SIG-M5 treated with dmso at 0.1 percent for 504 hours (cell line): ENCODE measurements at regions not wholly inside any gene's neighbourhood (a gene's known extent, or its start where the extent isn't known, plus 50 kb on each side); places are given as distances from the start of the nearest gene placed in this dataset.
A peak's percentile ranks its signal among the peaks of the same experiment; 100 is the strongest.
"Not testable (repeated sequence)": the region's sequence is repeated elsewhere in the genome, so short reads cannot be mapped to it uniquely, and the experiment has no call there.

Experiments
- DNase-seq: peaks from one replicate; lab custom pipeline; 2025; ENCODE audit not compliant: unreplicated experiment; lab: John Stamatoyannopoulos, UW

- DNase-seq, result not testable (repeated sequence)
Measured at GRCh38 chr5:58308384-58308783, 151.5 kb downstream of the PLK2 start.

- no peak for DNase-seq
Measured at GRCh38 chr5:58300346-58300895, 159.5 kb downstream of the PLK2 start.

- DNase-seq, result no peak
Measured at GRCh38 chr5:58299256-58299655, 160.6 kb downstream of the PLK2 start.

DNA sequence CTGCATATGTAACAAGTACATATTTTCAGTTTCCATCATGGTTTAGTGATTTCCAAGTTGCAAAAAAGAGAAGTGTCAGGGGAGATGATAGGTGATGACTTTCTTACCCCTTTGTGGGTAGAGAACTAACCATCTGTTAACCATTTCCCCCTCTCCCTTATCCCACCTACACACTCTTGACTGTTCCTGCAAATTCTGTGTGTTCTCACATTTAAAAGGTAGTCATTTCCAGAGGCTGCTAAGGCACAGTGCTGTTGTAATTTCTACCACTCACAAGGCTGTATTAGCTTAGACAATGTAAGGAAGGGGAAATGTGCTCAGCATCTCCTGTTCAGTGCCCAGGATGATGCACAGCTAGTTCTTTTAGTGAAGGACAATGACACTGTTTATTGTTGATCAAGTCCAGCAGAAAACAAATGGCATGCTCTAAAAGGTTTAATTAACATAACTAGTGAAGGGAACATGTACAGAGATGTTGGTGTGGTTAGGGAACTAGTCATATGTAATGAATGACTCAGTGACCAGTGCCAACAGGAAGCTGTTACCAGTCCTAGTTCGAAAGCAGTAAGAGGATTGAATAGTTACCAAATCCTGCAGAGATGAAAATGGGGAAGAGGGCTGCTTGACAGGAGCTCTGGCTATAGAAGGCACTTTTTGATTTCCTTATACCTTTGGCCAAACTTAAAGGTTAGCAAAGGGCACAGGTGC, 165.1 kb downstream of the PLK2 start:
- peak; percentile 6 for DNase-seq

DNA sequence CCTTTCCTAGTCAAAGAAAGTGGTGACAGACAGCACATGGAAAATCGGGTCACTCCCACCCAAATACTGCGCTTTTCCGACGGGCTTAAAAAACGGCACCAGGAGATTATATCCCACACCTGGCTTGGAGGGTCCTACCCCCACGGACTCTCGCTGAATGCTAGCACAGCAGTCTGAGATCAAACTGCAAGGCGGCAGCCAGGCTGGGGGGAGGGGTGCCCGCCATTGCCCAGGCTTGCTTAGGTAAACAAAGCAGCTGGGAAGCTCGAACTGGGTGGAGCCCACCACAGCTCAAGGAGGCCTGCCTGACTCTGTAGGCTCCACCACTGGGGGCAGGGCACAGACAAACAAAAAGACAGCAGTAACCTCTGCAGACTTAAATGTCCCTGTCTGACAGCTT, 171.6 kb downstream of the PLK2 start:
- not testable (repeated sequence) for DNase-seq

DNA sequence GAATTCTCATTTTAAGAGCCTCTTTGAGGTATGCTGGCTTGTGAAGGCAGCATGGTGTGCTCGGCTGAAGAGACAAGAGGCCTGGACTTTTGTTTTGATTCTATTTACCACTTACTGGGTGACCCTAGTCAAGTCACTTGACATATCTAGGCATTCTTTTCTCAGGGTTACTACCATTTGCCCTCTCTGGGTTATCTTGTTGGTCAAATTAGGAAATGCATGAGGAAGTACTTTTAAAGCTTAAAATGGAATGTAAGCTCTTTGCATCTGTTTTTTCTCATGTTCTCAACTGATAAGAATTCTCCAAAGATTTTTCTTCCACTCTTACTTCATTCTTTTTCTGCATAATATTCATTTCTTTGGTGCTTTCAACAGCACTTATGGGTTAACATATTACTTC, 173.1 kb downstream of the PLK2 start:
- no peak for DNase-seq

DNA sequence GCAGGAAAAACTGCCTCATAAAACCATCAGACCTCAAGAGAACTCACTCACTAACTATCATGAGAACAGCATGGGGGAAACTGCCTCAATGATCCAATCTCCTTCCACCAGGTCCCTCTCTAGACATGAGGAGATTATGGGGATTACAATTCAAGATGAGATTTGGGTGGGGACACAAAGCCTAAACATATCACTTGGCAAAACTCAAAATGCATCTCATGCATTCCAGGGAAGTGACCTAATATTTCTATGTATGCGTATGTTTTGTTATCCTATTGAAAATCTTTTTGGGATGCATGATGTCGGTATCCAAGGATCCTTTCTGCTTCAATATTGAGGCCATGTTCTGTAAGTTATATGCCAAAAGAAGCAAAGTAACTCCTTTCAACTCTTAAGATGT, 174.0 kb downstream of the PLK2 start:
- DNase-seq, result no peak

- no peak for DNase-seq
Measured at GRCh38 chr5:58284886-58285285, 175.0 kb downstream of the PLK2 start.

- DNase-seq, result no peak
Measured at GRCh38 chr5:58281189-58281588, 178.7 kb downstream of the PLK2 start.

DNA sequence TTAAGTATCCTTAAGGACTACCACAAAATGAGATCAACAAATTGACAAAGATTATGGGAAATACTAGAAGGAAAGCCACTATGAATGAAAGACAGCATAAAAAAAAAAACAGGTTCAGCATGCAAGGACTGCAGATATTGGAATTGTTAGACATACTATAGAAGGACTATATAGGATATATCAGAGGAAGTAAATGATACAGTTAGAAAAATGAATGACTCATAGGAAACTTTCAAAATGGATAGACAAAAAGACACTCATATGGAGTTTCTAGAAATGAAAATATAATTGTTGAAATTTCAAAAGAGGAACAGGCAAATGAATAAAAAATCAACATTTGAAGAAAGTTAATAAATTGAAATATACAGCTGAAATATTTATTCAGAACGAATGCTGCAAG, 180.6 kb downstream of the PLK2 start:
- DNase-seq, result no peak

DNA sequence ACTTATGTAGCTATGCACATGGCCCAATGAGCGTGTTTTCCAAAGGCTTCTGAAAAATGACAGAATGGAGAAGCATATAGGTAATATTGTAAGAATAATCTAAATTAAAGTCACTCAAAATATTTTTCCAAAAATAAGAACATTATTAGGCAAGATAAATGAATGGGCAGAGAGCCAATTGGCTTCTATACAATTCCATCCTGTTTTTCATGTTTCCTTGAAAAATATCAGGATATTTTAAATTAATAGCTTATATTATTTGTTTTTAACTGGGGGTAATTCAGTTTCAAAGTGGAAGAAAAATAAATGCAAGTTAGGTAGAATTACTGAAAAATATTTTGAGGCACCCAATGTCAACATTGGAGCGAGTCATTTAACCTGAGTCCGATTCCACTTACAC, 183.5 kb downstream of the PLK2 start:
- DNase-seq, result no peak

DNA sequence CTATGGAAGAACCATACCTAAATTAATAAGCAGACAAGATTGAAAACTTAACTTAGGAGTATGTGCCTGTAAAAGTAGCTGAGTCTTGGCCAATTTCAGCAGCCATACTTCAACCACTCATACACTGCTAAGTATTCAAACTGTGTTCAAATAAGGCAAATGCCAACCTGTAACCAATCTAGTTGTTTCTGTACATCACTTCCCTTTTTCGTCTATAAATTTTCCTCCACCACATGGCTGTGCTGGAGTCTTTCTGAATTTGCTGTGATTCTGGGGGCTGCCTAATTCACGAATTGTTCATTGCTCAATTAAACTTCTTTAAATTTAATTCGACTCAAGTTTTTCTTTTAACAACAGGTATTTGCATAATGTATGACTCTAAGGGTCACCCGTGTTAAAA, 184.4 kb downstream of the PLK2 start:
- no peak for DNase-seq

DNA sequence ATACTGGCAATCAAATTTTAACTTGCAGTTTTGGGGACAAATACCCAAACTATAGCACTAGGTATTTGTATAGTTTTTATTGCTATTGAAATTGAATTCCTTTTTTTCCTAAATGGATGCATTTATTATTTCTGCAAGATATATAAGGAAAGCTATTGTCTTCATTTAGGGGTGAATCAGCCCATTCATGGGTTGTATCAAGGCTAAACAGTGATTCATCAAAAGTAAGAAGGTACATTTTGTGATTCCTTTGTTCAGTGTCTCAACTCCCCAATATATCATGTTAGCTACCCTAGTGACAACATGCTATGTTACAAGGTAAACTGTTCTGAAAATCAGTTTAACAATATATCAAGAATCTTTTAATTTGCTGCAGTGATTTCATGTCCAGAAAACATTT, 185.7 kb downstream of the PLK2 start:
- no peak for DNase-seq

- DNase-seq, result no peak
Measured at GRCh38 chr5:58273711-58274110, 186.2 kb downstream of the PLK2 start.

DNA sequence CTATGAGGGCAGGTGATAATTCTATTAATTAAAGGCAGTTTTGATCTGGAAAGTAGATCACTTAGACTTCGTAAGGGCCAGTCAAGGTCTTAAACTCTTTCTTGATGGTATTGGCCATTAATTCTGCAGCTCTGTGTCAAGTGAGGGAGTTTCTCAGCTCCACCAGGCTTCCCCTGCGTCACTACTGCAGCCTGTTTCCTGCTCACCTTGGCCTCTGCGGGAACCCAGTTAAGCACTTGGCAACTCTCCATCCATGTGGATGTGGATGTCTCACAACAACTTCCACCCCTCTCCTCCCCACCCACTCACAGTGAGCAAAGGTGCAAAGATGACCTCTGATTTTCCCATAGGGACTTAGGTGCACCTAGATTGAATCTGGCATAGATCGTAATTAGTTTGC, 191.6 kb downstream of the PLK2 start:
- no peak for DNase-seq

DNA sequence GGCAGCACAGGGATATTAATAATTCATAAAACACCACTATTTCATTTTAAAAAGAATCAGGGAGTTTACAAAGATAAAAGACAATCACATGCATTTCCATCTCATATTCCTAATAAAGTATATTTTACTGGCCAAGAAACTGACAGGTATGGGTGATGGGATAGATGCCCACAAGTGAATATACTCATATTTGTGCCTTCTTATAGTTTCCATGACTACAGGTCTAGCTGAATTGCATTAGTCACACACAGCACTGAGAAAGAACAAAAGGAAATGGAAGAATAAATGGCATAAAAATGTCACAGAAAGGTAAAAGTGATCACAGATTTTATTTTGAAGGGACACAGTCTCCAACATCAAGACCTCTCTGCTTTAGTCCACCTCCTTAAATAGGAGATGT, 193.5 kb downstream of the PLK2 start:
- DNase-seq, result no peak

DNA sequence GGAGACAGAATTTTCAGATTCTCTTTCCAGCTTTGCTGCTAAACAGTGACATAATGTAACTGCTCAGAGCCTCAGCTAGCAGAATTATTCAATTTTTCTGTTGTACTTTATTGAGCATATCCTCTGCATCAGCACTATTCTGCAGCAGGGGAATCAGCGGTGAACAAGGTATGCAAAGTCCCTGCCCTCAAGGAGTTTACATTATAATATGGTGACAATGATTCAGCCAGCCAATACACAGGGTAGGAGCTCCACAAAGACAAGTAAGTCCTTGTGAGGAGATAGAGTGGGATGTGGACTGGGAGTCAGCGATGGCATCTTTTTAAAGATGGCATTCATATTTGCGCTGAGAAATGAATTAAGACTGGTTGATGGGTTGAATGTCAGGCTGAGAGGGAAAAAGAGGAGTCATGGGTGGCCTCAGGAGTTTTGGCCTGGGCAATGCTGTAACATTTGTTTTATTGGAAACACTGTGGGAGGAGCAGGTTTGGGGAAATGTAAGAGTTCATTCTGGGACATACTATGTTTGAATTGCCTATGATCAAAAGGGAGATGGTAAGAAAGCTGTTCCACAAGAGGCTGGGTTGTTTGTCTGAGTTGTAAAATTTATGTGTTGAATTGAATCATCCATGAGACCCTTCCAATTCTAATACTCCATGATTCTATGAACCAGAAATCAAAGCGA, 194.5 kb downstream of the PLK2 start:
- no peak for DNase-seq

GRCh38 chr5:58264276-58264675, 195.6 kb downstream of the PLK2 start:
- DNase-seq, result no peak

DNA sequence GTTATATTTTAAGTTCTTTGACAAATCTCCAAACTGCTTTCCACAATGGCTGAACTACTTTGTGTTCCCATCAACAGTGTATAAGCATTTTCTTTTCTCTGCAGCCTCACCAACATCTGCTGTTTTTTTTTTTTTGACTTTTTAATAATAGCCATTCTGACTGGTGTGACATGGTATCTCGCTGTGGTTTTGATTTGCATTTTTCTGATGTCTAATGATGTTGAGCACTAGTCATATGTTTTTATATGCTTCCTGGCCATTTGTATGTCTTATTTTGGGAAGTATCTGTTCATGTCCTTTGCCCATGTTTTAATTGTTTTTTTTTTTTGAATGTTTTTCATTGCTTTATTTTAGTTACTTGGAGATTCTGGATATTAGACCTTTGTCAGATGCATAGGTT, 196.6 kb downstream of the PLK2 start:
- no peak for DNase-seq

DNA sequence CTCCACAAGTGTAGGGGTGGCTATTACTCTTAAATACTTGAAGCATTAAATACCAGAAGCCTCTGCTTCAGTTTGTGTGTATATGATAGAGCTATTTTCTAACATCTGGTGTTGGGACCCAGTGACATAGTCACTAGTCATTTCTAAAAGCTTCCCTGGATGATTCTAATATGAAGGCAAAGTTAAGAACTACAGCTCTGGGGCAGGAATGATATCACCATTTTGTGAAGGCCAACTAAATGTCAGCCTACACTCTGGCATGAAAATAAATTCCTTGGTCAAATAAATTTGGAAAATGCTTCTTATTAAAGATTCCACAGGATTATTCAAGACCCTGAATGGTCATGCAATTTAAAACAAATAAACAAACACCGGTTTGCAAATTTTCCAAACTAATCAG, 197.7 kb downstream of the PLK2 start:
- DNase-seq, result no peak

DNA sequence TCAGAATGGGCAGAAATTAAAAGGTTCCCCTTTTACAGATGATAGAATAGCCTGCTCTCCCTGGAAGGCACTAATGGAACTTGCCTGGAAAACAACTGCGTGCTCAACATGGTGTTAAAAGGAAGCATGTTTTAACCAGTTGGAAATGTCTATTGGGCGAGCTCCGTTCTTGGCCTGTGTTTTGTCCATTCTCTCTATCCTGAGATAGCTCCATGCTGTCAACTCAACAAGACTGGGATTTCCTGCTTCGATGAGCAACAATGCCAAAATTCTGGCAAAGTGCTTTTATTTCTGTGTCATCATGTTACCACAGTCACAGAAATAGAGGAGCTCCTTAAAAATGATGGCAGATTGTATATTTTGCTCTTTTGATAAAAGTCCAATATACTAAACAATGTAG, 198.3 kb downstream of the PLK2 start:
- DNase-seq, result no peak

DNA sequence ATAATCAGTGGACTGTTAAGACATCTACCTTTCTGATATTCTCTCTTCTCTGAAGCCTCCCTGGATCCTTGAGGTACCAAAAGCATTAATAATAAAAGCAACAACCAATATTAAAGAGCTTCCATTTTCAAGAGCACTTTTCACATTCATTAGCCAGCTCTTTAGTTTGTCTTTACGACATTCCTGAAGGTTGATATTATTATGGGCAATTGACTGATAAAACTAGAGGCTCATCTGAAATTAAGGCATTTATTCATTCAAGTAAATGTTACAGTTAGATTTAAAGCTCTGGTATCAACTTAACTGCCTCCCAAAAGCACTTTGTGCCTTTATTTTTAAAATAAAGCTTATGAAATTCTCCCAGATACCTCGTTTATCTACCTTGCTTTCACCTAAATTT, 199.6 kb downstream of the PLK2 start:
- DNase-seq, result no peak
